H9 (cell line): ENCODE measurements at regions not wholly inside any gene's neighbourhood (a gene's known extent, or its start where the extent isn't known, plus 50 kb on each side); places are given as distances from the start of the nearest gene placed in this dataset.

Experiments used
- DNase-seq: peaks from one replicate; pipeline ENCODE4 v3.0.0-alpha.2; 2017
- H2AFZ ChIP-seq: one replicate; pipeline ENCODE4 v1.6.1; 2013; ENCODE audit warnings: mild to moderate bottlenecking, low read length, control low read depth, moderate library complexity
- H2AK5ac ChIP-seq: 2 replicates; pipeline ENCODE4 v1.6.1; 2013; ENCODE audit warnings: low read length, control low read depth, mixed read lengths; ENCODE audit not compliant: insufficient read length
- H2BK120ac ChIP-seq: one replicate; pipeline ENCODE4 v1.6.1; 2013; ENCODE audit warnings: low read depth, mild to moderate bottlenecking, low read length, control low read depth, inconsistent platforms; ENCODE audit not compliant: poor library complexity, severe bottlenecking
- H2BK12ac ChIP-seq: 2 replicates; pipeline ENCODE4 v1.6.1; 2013; ENCODE audit warnings: low read length, control low read depth, mixed read lengths, low read depth; ENCODE audit not compliant: insufficient read length
- H2BK15ac ChIP-seq: 2 replicates; pipeline ENCODE4 v1.6.1; 2013; ENCODE audit warnings: low read depth, low read length, control low read depth
- H2BK20ac ChIP-seq: one replicate; pipeline ENCODE4 v1.6.1; 2013; ENCODE audit warnings: low read depth, mild to moderate bottlenecking, low read length, control low read depth, inconsistent platforms; ENCODE audit not compliant: poor library complexity, severe bottlenecking
- H2BK5ac ChIP-seq: 2 replicates; pipeline ENCODE4 v1.6.1; 2013; ENCODE audit warnings: low read length, control low read depth, mixed read lengths; ENCODE audit not compliant: insufficient read length
- H3K14ac ChIP-seq: 2 replicates; pipeline ENCODE4 v1.6.1; 2013; ENCODE audit warnings: low read length, control low read depth; ENCODE audit not compliant: insufficient read depth
- H3K18ac ChIP-seq: 2 replicates; pipeline ENCODE4 v1.6.1; 2013; ENCODE audit warnings: low read depth, mild to moderate bottlenecking, mixed read lengths, low read length, control low read depth; ENCODE audit not compliant: insufficient read length
- H3K23ac ChIP-seq: 2 replicates; pipeline ENCODE4 v1.6.1; 2013; ENCODE audit warnings: low read length, control low read depth, mixed read lengths, low read depth; ENCODE audit not compliant: insufficient read length
- H3K23me2 ChIP-seq: 2 replicates; pipeline ENCODE4 v1.6.1; 2013; ENCODE audit warnings: low read depth, mild to moderate bottlenecking, mixed read lengths, low read length, control low read depth; ENCODE audit not compliant: insufficient read length, poor library complexity, severe bottlenecking
- H3K27ac ChIP-seq: 2 replicates; pipeline ENCODE4 v1.5.1; 2013; ENCODE audit warnings: low read length, control low read depth, mixed read lengths, low read depth; ENCODE audit not compliant: insufficient read length
- H3K27me3 ChIP-seq: 2 replicates; pipeline ENCODE4 v1.6.1; 2013; ENCODE audit warnings: low read length, control low read depth, inconsistent platforms; ENCODE audit not compliant: insufficient read depth
- H3K4ac ChIP-seq: 2 replicates; pipeline ENCODE4 v1.6.1; 2013; ENCODE audit warnings: low read depth, mild to moderate bottlenecking, control low read depth, inconsistent platforms, low read length, moderate library complexity
- H3K4me1 ChIP-seq: 2 replicates; pipeline ENCODE4 v1.6.1; 2013; ENCODE audit warnings: low read length, control low read depth, inconsistent platforms; ENCODE audit not compliant: insufficient read depth
- H3K4me2 ChIP-seq: 2 replicates; pipeline ENCODE4 v1.6.1; 2013; ENCODE audit warnings: low read length, control low read depth, mixed read lengths; ENCODE audit not compliant: insufficient read length, insufficient read depth
- H3K56ac ChIP-seq: 2 replicates; pipeline ENCODE4 v1.6.1; 2013; ENCODE audit warnings: low read depth, mild to moderate bottlenecking, mixed read lengths, low read length, control low read depth; ENCODE audit not compliant: insufficient read length
- H3K79me1 ChIP-seq: 2 replicates; pipeline ENCODE4 v1.6.1; 2013; ENCODE audit warnings: low read depth, mild to moderate bottlenecking, moderate library complexity, low read length, control low read depth, inconsistent platforms; ENCODE audit not compliant: insufficient read depth, poor library complexity, severe bottlenecking
- H3K79me2 ChIP-seq: 2 replicates; pipeline ENCODE4 v1.6.1; 2013; ENCODE audit warnings: low read length, control low read depth, inconsistent platforms; ENCODE audit not compliant: insufficient read depth
- H3K9ac ChIP-seq: 2 replicates; pipeline ENCODE4 v1.6.1; 2013; ENCODE audit warnings: low read length, control low read depth, mixed read lengths; ENCODE audit not compliant: insufficient read length; ENCODE audit errors: extremely low read depth
- H3K9me3 ChIP-seq: one replicate; pipeline ENCODE4 v1.6.1; 2013; ENCODE audit warnings: low read depth, low read length, inconsistent platforms; ENCODE audit not compliant: control insufficient read depth
- H3T11ph ChIP-seq: one replicate; pipeline ENCODE4 v1.6.1; 2013; ENCODE audit warnings: mild to moderate bottlenecking, low read length, control low read depth, inconsistent platforms
- H4K20me1 ChIP-seq: one replicate; pipeline ENCODE4 v1.6.1; 2013; ENCODE audit not compliant: control insufficient read depth, insufficient read length, insufficient read depth
- H4K5ac ChIP-seq: 2 replicates; pipeline ENCODE4 v1.6.1; 2013; ENCODE audit warnings: low read depth, mild to moderate bottlenecking, mixed read lengths, low read length, control low read depth; ENCODE audit not compliant: insufficient read length
- H4K8ac ChIP-seq: replicated peaks from 2 replicates; pipeline ENCODE4 v1.6.1; 2013; ENCODE audit warnings: low read length, control low read depth, mixed read lengths, low read depth; ENCODE audit not compliant: insufficient read length
- H4K91ac ChIP-seq: 2 replicates; pipeline ENCODE4 v1.6.1; 2013; ENCODE audit warnings: low read depth, mild to moderate bottlenecking, moderate library complexity, mixed read lengths, low read length, control low read depth; ENCODE audit not compliant: insufficient read length
- H3K27ac Mint-ChIP-seq, 3 experiments: 2 replicates in 2 of 3; 3 replicates in 1 of 3; pipeline ENCODE4 v1.8.0; 2020 to 2021; ENCODE audit warnings: mixed read lengths in 3 of 3, mild to moderate bottlenecking in 1 of 3, moderate library complexity in 1 of 3
- H3K27me3 Mint-ChIP-seq: 2 replicates; pipeline ENCODE4 v1.8.0; 2021; ENCODE audit warnings: low read depth, mild to moderate bottlenecking, moderate library complexity, mixed read lengths
- H3K36me3 Mint-ChIP-seq, 3 experiments: 2 replicates in 2 of 3; 3 replicates in 1 of 3; pipeline ENCODE4 v1.8.0; 2020 to 2021; ENCODE audit warnings: low read depth in 3 of 3, mixed read lengths in 3 of 3; ENCODE audit not compliant: insufficient read depth in 1 of 3
- H3K4me1 Mint-ChIP-seq, 2 experiments: 2 replicates each; pipeline ENCODE4 v1.8.0; 2020; ENCODE audit warnings: mixed read lengths in 2 of 2
- H3K4me3 Mint-ChIP-seq, 2 experiments: 2 replicates in 1 of 2; 3 replicates in 1 of 2; pipeline ENCODE4 v1.8.0; 2020 to 2021; ENCODE audit warnings: mild to moderate bottlenecking in 2 of 2, mixed read lengths in 2 of 2, moderate library complexity in 1 of 2
- H3K9me3 Mint-ChIP-seq, 2 experiments: 2 replicates in 1 of 2; 3 replicates in 1 of 2; pipeline ENCODE4 v1.8.0; 2020; ENCODE audit warnings: mild to moderate bottlenecking in 2 of 2, mixed read lengths in 2 of 2, moderate library complexity in 1 of 2
- WGBS: extraction: QIAGEN DNeasy Blood & Tissue Kit; methylation state at CpG from one replicate; pipeline ENCODE4 v1.1.7; 2013; ENCODE audit warnings: missing lambda C conversion rate, low lambda C conversion rate, mixed read lengths; ENCODE audit not compliant: insufficient read length; ENCODE audit errors: extremely low coverage; 5-methylcytosine and 5-hydroxymethylcytosine counted together
- TF ChIP-seq, protein P1 (sequence below): fragments of 200-600 bp; sonication (generic); conservative IDR thresholded peaks from 3 replicates; pipeline ENCODE4 v1.8.0; 2021; ENCODE audit warnings: antibody characterized with exemption, mild to moderate bottlenecking

DNA sequence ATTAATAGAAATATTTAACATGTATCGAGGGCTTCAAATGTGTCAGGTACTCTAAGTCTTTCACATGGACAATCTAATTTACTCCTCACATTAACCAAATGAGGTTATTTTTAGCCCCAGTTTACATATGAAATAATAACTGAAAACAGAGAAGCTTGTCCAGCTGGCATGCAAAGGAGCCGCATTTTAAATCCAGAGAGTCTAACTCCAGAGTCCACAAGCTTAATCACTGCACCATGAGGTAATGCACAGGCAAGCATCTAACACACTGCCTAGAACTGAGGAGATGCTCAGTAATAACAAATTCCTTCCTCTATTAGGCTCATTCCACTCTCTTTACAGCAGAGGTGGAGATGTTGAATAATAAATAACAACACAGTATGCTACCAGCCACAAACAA, 165.7 kb upstream of the GUCY1A2 start:
- Histone ChIP-seq H3K79me1 (no peaks in the 10 kb centered on the region), H4K8ac (no peak overlapping the region), H2AFZ (no peak overlapping the region), H3T11ph (no peak overlapping the region), H3K23ac (no peak overlapping the region), H3K56ac (no peak overlapping the region), H2AK5ac (no peak overlapping the region), H3K4me1 (no peaks in the 10 kb centered on the region), H3K27ac (no peak overlapping the region), H3K14ac (no peak overlapping the region), H2BK12ac (no peak overlapping the region), H4K91ac (no peak overlapping the region), H2BK20ac (no peak overlapping the region), H2BK120ac (no peak overlapping the region), H3K4ac (no peak overlapping the region), H3K18ac (no peak overlapping the region), H3K4me2 (no peak overlapping the region), H3K79me2 (no peaks in the 10 kb centered on the region), H3K9me3 (no peaks in the 10 kb centered on the region), H2BK15ac (no peak overlapping the region), H3K9ac (no peak overlapping the region), H3K23me2 (no peaks in the 10 kb centered on the region), H4K5ac (no peak overlapping the region), H3K27me3 (no peaks in the 10 kb centered on the region), H4K20me1 (no peaks in the 10 kb centered on the region), H2BK5ac (no peak overlapping the region)
- no CpG with 5 or more reads among the region's 2 CpGs for WGBS
- 0 out of 4 replicates have a peak, but pooled peaks cover 0 to 4% of the 10 kb centered on the region in 2 experiments for H3K4me1 Mint-ChIP-seq
- TF ChIP-seq, protein P1, sequence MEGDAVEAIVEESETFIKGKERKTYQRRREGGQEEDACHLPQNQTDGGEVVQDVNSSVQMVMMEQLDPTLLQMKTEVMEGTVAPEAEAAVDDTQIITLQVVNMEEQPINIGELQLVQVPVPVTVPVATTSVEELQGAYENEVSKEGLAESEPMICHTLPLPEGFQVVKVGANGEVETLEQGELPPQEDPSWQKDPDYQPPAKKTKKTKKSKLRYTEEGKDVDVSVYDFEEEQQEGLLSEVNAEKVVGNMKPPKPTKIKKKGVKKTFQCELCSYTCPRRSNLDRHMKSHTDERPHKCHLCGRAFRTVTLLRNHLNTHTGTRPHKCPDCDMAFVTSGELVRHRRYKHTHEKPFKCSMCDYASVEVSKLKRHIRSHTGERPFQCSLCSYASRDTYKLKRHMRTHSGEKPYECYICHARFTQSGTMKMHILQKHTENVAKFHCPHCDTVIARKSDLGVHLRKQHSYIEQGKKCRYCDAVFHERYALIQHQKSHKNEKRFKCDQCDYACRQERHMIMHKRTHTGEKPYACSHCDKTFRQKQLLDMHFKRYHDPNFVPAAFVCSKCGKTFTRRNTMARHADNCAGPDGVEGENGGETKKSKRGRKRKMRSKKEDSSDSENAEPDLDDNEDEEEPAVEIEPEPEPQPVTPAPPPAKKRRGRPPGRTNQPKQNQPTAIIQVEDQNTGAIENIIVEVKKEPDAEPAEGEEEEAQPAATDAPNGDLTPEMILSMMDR: no peak
- no peaks in the 10 kb centered on the region for H3K27me3 Mint-ChIP-seq
- DNase-seq: no peak
- no peaks in the 10 kb centered on the region for H3K36me3 Mint-ChIP-seq
- H3K27ac Mint-ChIP-seq: no peak overlapping the region
- no peak overlapping the region for H3K4me3 Mint-ChIP-seq
- H3K9me3 Mint-ChIP-seq: no peaks in the 10 kb centered on the region
